ENCODE measurements at regions not wholly inside any gene's neighbourhood (a gene's known extent, or its start where the extent isn't known, plus 50 kb on each side); places are given as distances from the start of the nearest gene placed in this dataset.

GRCh38 chr14:38122241-38122640 is 85.5 kb upstream of the SSTR1 start:
- no peak for TF ChIP-seq CTCF (conservative IDR thresholded peaks at IDR 0.05; ENCODE audit: low read length)
- no peak for TF ChIP-seq EZH2phosphoT487 (IDR thresholded peaks at IDR 0.05; ENCODE audit: borderline replicate concordance, low read depth, low read length)
- H2AFZ ChIP-seq (ENCODE audit: low read length): peak overlapping the region; percentile 91; the same call in 1 of the 2 replicates
- no peak overlapping the region for H3K4me3 ChIP-seq (ENCODE audit: low read depth, low read length, poor library complexity, severe bottlenecking)
- H3K4me1 ChIP-seq (ENCODE audit: insufficient read depth, low read length, poor library complexity, severe bottlenecking): peaks cover 69% of the 10 kb centered on the region
- no TSS peak for BruUV-seq (replicated peaks)
- no peak for DNase-seq (ENCODE audit: low spot score)
- peak overlapping the region; percentile 3 for H3K4me2 ChIP-seq (ENCODE audit: low read length)
- H4K20me1 ChIP-seq (ENCODE audit: insufficient read depth, low read length): no peaks in the 10 kb centered on the region
- H3K36me3 ChIP-seq (ENCODE audit: insufficient read depth, low read length): peaks cover 63% of the 10 kb centered on the region
- ChIA-PET POLR2A (interaction anchor here (0.6 to 9.9 kb wide), 10 partner anchors 11 to 53 kb away, joined by 3 to 157 read pairs (median 4); no protein-coding TSS in a partner anchor), CTCF (ENCODE audit: unreplicated experiment) (interaction anchor here (0.5 to 1.0 kb wide), 3 partner anchors 10 to 47 kb away, joined by 3 read pairs; no protein-coding TSS in a partner anchor)
- H3K9me2 ChIP-seq (ENCODE audit: insufficient read depth, low read length): no peaks in the 10 kb centered on the region
- intact Hi-C loops (cut with micrococcal nuclease; ENCODE audit: unreplicated experiment): loop anchor here (10.0 kb wide), 2 partner anchors 993 to 1053 kb away; partner anchors contain the start of genes GEMIN2, PNN and TRAPPC6B
- H3K9me3 ChIP-seq (ENCODE audit: low read length): peaks cover 52% of the 10 kb centered on the region; the same call in 1 of the 2 replicates
- no peaks in the 10 kb centered on the region for H3K79me2 ChIP-seq (ENCODE audit: insufficient read depth, low read depth, low read length)
- peak overlapping the region; percentile 97 for H3K27ac ChIP-seq (ENCODE audit: low read depth, low read length, poor library complexity, severe bottlenecking)

DNA sequence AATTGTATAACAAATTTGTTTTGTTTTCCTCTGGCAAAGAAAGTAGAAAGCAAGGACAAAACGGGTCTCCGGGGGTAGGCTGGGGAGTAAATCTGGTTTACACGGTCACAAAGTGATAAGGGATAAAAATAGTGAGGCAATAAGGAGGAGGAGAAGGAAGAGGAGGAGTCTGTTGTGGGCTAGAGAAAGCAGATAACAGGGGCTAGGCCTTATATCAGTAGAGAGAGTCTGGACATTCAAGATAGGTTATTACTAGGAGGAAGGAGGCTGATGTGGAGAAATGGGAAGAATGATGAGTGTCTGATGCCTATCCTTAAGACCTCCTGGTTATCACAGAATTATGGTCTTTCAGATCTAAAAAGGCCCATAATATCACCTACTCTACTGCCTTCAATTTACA is 83.2 kb upstream of the SSTR1 start:
- POLR2A ChIA-PET: interaction anchor here (0.6 to 9.9 kb wide), 12 partner anchors 9 to 164 kb away, joined by 3 to 157 read pairs (median 4); no protein-coding TSS in a partner anchor
- H3K4me1 ChIP-seq (ENCODE audit: insufficient read depth, low read length, poor library complexity, severe bottlenecking): peaks cover 90% of the 10 kb centered on the region
- H3K27ac ChIP-seq (ENCODE audit: low read depth, low read length, poor library complexity, severe bottlenecking): peak overlapping the region; percentile 97
- peak overlapping the region; percentile 91 for H2AFZ ChIP-seq (ENCODE audit: low read length)
- H3K36me3 ChIP-seq (ENCODE audit: insufficient read depth, low read length): peaks cover 62% of the 10 kb centered on the region
- CTCF ChIA-PET (ENCODE audit: unreplicated experiment): interaction anchor here (1.3 kb wide), 1 partner anchor 14 kb away, joined by 4 read pairs; no protein-coding TSS in a partner anchor
- H3K9me3 ChIP-seq (ENCODE audit: low read length): peaks cover 50% of the 10 kb centered on the region; the same call in 1 of the 2 replicates
- H3K9me2 ChIP-seq (ENCODE audit: insufficient read depth, low read length): no peaks in the 10 kb centered on the region
- peak overlapping the region; percentile 75 for H3K4me2 ChIP-seq (ENCODE audit: low read length)
- H3K4me3 ChIP-seq (ENCODE audit: low read depth, low read length, poor library complexity, severe bottlenecking): peak overlapping the region; percentile 26
- no TSS peak for BruUV-seq (replicated peaks)
- no peaks in the 10 kb centered on the region for H4K20me1 ChIP-seq (ENCODE audit: insufficient read depth, low read length)
- TF ChIP-seq EZH2phosphoT487 (IDR thresholded peaks at IDR 0.05; ENCODE audit: borderline replicate concordance, low read depth, low read length) (no peak), CTCF (conservative IDR thresholded peaks at IDR 0.05; ENCODE audit: low read length) (no peak)
- no peaks in the 10 kb centered on the region for H3K79me2 ChIP-seq (ENCODE audit: insufficient read depth, low read depth, low read length)
- DNase-seq (ENCODE audit: low spot score): peak; percentile 32
- intact Hi-C loops (cut with micrococcal nuclease; ENCODE audit: unreplicated experiment): loop anchor here (10.0 kb wide), 2 partner anchors 990 to 1050 kb away; partner anchors contain the start of genes GEMIN2, PNN and TRAPPC6B
